H9 (cell line): ENCODE measurements at regions not wholly inside any gene's neighbourhood (a gene's known extent, or its start where the extent isn't known, plus 50 kb on each side); places are given as distances from the start of the nearest gene placed in this dataset.

Source experiments
- DNase-seq: peaks from one replicate; pipeline ENCODE4 v3.0.0-alpha.2; 2017
- H2AFZ ChIP-seq: one replicate; pipeline ENCODE4 v1.6.1; 2013; ENCODE audit warnings: mild to moderate bottlenecking, low read length, control low read depth, moderate library complexity
- H2AK5ac ChIP-seq: 2 replicates; pipeline ENCODE4 v1.6.1; 2013; ENCODE audit warnings: low read length, control low read depth, mixed read lengths; ENCODE audit not compliant: insufficient read length
- H2BK120ac ChIP-seq: one replicate; pipeline ENCODE4 v1.6.1; 2013; ENCODE audit warnings: low read depth, mild to moderate bottlenecking, low read length, control low read depth, inconsistent platforms; ENCODE audit not compliant: poor library complexity, severe bottlenecking
- H2BK12ac ChIP-seq: 2 replicates; pipeline ENCODE4 v1.6.1; 2013; ENCODE audit warnings: low read length, control low read depth, mixed read lengths, low read depth; ENCODE audit not compliant: insufficient read length
- H2BK15ac ChIP-seq: 2 replicates; pipeline ENCODE4 v1.6.1; 2013; ENCODE audit warnings: low read depth, low read length, control low read depth
- H2BK20ac ChIP-seq: one replicate; pipeline ENCODE4 v1.6.1; 2013; ENCODE audit warnings: low read depth, mild to moderate bottlenecking, low read length, control low read depth, inconsistent platforms; ENCODE audit not compliant: poor library complexity, severe bottlenecking
- H2BK5ac ChIP-seq: 2 replicates; pipeline ENCODE4 v1.6.1; 2013; ENCODE audit warnings: low read length, control low read depth, mixed read lengths; ENCODE audit not compliant: insufficient read length
- H3K14ac ChIP-seq: 2 replicates; pipeline ENCODE4 v1.6.1; 2013; ENCODE audit warnings: low read length, control low read depth; ENCODE audit not compliant: insufficient read depth
- H3K18ac ChIP-seq: 2 replicates; pipeline ENCODE4 v1.6.1; 2013; ENCODE audit warnings: low read depth, mild to moderate bottlenecking, mixed read lengths, low read length, control low read depth; ENCODE audit not compliant: insufficient read length
- H3K23ac ChIP-seq: 2 replicates; pipeline ENCODE4 v1.6.1; 2013; ENCODE audit warnings: low read length, control low read depth, mixed read lengths, low read depth; ENCODE audit not compliant: insufficient read length
- H3K23me2 ChIP-seq: 2 replicates; pipeline ENCODE4 v1.6.1; 2013; ENCODE audit warnings: low read depth, mild to moderate bottlenecking, mixed read lengths, low read length, control low read depth; ENCODE audit not compliant: insufficient read length, poor library complexity, severe bottlenecking
- H3K27ac ChIP-seq: 2 replicates; pipeline ENCODE4 v1.5.1; 2013; ENCODE audit warnings: low read length, control low read depth, mixed read lengths, low read depth; ENCODE audit not compliant: insufficient read length
- H3K27me3 ChIP-seq: 2 replicates; pipeline ENCODE4 v1.6.1; 2013; ENCODE audit warnings: low read length, control low read depth, inconsistent platforms; ENCODE audit not compliant: insufficient read depth
- H3K4ac ChIP-seq: 2 replicates; pipeline ENCODE4 v1.6.1; 2013; ENCODE audit warnings: low read depth, mild to moderate bottlenecking, control low read depth, inconsistent platforms, low read length, moderate library complexity
- H3K4me1 ChIP-seq: 2 replicates; pipeline ENCODE4 v1.6.1; 2013; ENCODE audit warnings: low read length, control low read depth, inconsistent platforms; ENCODE audit not compliant: insufficient read depth
- H3K4me2 ChIP-seq: 2 replicates; pipeline ENCODE4 v1.6.1; 2013; ENCODE audit warnings: low read length, control low read depth, mixed read lengths; ENCODE audit not compliant: insufficient read length, insufficient read depth
- H3K56ac ChIP-seq: 2 replicates; pipeline ENCODE4 v1.6.1; 2013; ENCODE audit warnings: low read depth, mild to moderate bottlenecking, mixed read lengths, low read length, control low read depth; ENCODE audit not compliant: insufficient read length
- H3K79me1 ChIP-seq: 2 replicates; pipeline ENCODE4 v1.6.1; 2013; ENCODE audit warnings: low read depth, mild to moderate bottlenecking, moderate library complexity, low read length, control low read depth, inconsistent platforms; ENCODE audit not compliant: insufficient read depth, poor library complexity, severe bottlenecking
- H3K79me2 ChIP-seq: 2 replicates; pipeline ENCODE4 v1.6.1; 2013; ENCODE audit warnings: low read length, control low read depth, inconsistent platforms; ENCODE audit not compliant: insufficient read depth
- H3K9ac ChIP-seq: 2 replicates; pipeline ENCODE4 v1.6.1; 2013; ENCODE audit warnings: low read length, control low read depth, mixed read lengths; ENCODE audit not compliant: insufficient read length; ENCODE audit errors: extremely low read depth
- H3K9me3 ChIP-seq: one replicate; pipeline ENCODE4 v1.6.1; 2013; ENCODE audit warnings: low read depth, low read length, inconsistent platforms; ENCODE audit not compliant: control insufficient read depth
- H3T11ph ChIP-seq: one replicate; pipeline ENCODE4 v1.6.1; 2013; ENCODE audit warnings: mild to moderate bottlenecking, low read length, control low read depth, inconsistent platforms
- H4K20me1 ChIP-seq: one replicate; pipeline ENCODE4 v1.6.1; 2013; ENCODE audit not compliant: control insufficient read depth, insufficient read length, insufficient read depth
- H4K5ac ChIP-seq: 2 replicates; pipeline ENCODE4 v1.6.1; 2013; ENCODE audit warnings: low read depth, mild to moderate bottlenecking, mixed read lengths, low read length, control low read depth; ENCODE audit not compliant: insufficient read length
- H4K8ac ChIP-seq: replicated peaks from 2 replicates; pipeline ENCODE4 v1.6.1; 2013; ENCODE audit warnings: low read length, control low read depth, mixed read lengths, low read depth; ENCODE audit not compliant: insufficient read length
- H4K91ac ChIP-seq: 2 replicates; pipeline ENCODE4 v1.6.1; 2013; ENCODE audit warnings: low read depth, mild to moderate bottlenecking, moderate library complexity, mixed read lengths, low read length, control low read depth; ENCODE audit not compliant: insufficient read length
- H3K27ac Mint-ChIP-seq, 3 experiments: 2 replicates in 2 of 3; 3 replicates in 1 of 3; pipeline ENCODE4 v1.8.0; 2020 to 2021; ENCODE audit warnings: mixed read lengths in 3 of 3, mild to moderate bottlenecking in 1 of 3, moderate library complexity in 1 of 3
- H3K27me3 Mint-ChIP-seq: 2 replicates; pipeline ENCODE4 v1.8.0; 2021; ENCODE audit warnings: low read depth, mild to moderate bottlenecking, moderate library complexity, mixed read lengths
- H3K36me3 Mint-ChIP-seq, 3 experiments: 2 replicates in 2 of 3; 3 replicates in 1 of 3; pipeline ENCODE4 v1.8.0; 2020 to 2021; ENCODE audit warnings: low read depth in 3 of 3, mixed read lengths in 3 of 3; ENCODE audit not compliant: insufficient read depth in 1 of 3
- H3K4me1 Mint-ChIP-seq, 2 experiments: 2 replicates each; pipeline ENCODE4 v1.8.0; 2020; ENCODE audit warnings: mixed read lengths in 2 of 2
- H3K4me3 Mint-ChIP-seq, 2 experiments: 2 replicates in 1 of 2; 3 replicates in 1 of 2; pipeline ENCODE4 v1.8.0; 2020 to 2021; ENCODE audit warnings: mild to moderate bottlenecking in 2 of 2, mixed read lengths in 2 of 2, moderate library complexity in 1 of 2
- H3K9me3 Mint-ChIP-seq, 2 experiments: 2 replicates in 1 of 2; 3 replicates in 1 of 2; pipeline ENCODE4 v1.8.0; 2020; ENCODE audit warnings: mild to moderate bottlenecking in 2 of 2, mixed read lengths in 2 of 2, moderate library complexity in 1 of 2
- CTCF ChIP-seq: fragments of 200-600 bp; sonication (generic); conservative IDR thresholded peaks from 3 replicates; pipeline ENCODE4 v1.8.0; 2021; ENCODE audit warnings: antibody characterized with exemption, mild to moderate bottlenecking

DNA sequence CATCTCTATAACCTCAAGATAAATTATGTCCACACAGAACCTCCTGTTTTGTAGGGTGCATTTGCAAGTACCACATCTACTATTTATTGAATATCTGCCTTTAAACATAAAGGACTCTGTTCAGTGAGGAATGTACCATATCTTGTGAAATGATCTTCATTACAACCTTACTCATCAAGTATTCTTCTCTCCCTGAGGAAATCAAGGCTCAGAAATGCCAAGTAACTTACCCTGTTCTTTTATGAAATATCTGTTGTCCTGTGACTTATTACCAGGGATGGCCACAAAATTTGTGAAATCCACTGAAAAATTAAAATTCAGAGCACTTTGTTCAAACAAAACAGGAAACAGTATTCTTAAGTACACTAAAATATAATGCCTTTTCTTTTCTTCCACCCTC lies 366.7 kb downstream of the GALC start:
- H2BK20ac ChIP-seq = no peak overlapping the region
- H2AK5ac ChIP-seq = no peak overlapping the region
- H3K23ac ChIP-seq = no peak overlapping the region
- no peak overlapping the region for H3K18ac ChIP-seq
- DNase-seq = no peak
- H2AFZ ChIP-seq = no peak overlapping the region
- H3K79me1 ChIP-seq = no peaks in the 10 kb centered on the region
- no peak overlapping the region for H3K14ac ChIP-seq
- H3K4me2 ChIP-seq = no peak overlapping the region
- Mint-ChIP-seq H3K4me3 (no peak overlapping the region), H3K27me3 (no peaks in the 10 kb centered on the region; the same call in 1 of the 2 replicates), H3K36me3 (peaks cover 6 to 10% (median 8%) of the 10 kb centered on the region in 3 experiments), H3K9me3 (peaks cover 17 to 18% of the 10 kb centered on the region in 2 experiments), H3K4me1 (peaks cover 12 to 16% of the 10 kb centered on the region in 2 experiments), H3K27ac (no peak overlapping the region)
- H2BK5ac ChIP-seq = no peak overlapping the region
- no peak overlapping the region for H2BK120ac ChIP-seq
- peaks cover under 1% of the 10 kb centered on the region for H3K9me3 ChIP-seq
- H3K27me3 ChIP-seq = no peaks in the 10 kb centered on the region
- no peak overlapping the region for H4K91ac ChIP-seq
- H3K27ac ChIP-seq = no peak overlapping the region
- no peaks in the 10 kb centered on the region for H4K20me1 ChIP-seq
- H4K8ac ChIP-seq = no peak overlapping the region
- TF ChIP-seq CTCF = no peak
- no peaks in the 10 kb centered on the region for H3K23me2 ChIP-seq
- no peaks in the 10 kb centered on the region for H3K4me1 ChIP-seq
- H3K4ac ChIP-seq = no peak overlapping the region
- H3K79me2 ChIP-seq = no peaks in the 10 kb centered on the region
- no peak overlapping the region for H3K9ac ChIP-seq
- no peak overlapping the region for H2BK12ac ChIP-seq
- H2BK15ac ChIP-seq = no peak overlapping the region
- no peak overlapping the region for H3K56ac ChIP-seq
- H4K5ac ChIP-seq = no peak overlapping the region
- no peak overlapping the region for H3T11ph ChIP-seq
